OCI-LY1 (cell line): ENCODE measurements at regions not wholly inside any gene's neighbourhood (a gene's known extent, or its start where the extent isn't known, plus 50 kb on each side); places are given as distances from the start of the nearest gene placed in this dataset.
"Not testable (repeated sequence)": the region's sequence is repeated elsewhere in the genome, so short reads cannot be mapped to it uniquely, and the experiment has no call there.

Experiments
- H2AFZ ChIP-seq: fragments of 200-600 bp; sonication (generic), shearing (Covaris generic); 2 replicates; pipeline ENCODE4 v1.6.0; 2014; ENCODE audit warnings: antibody characterized with exemption, mild to moderate bottlenecking, low read length
- H3F3A ChIP-seq: fragments of 200-600 bp; sonication (generic), shearing (Covaris generic); 2 replicates; pipeline ENCODE4 v1.6.0; 2014; ENCODE audit warnings: mild to moderate bottlenecking, antibody characterized with exemption, low read length, moderate library complexity; ENCODE audit not compliant: insufficient read depth
- H3K27ac ChIP-seq: fragments of 200-600 bp; sonication (generic); 2 replicates; pipeline ENCODE4 v1.5.1; 2014; ENCODE audit warnings: low read length, mixed run types, mild to moderate bottlenecking, low read depth; ENCODE audit not compliant: poor library complexity, severe bottlenecking
- H3K27me3 ChIP-seq: fragments of 200-600 bp; sonication (generic); 2 replicates; pipeline ENCODE4 v1.6.0; 2014; ENCODE audit warnings: antibody characterized with exemption, mild to moderate bottlenecking, low read length, moderate library complexity; ENCODE audit not compliant: insufficient read depth
- H3K36me3 ChIP-seq: fragments of 200-600 bp; sonication (generic); 2 replicates; pipeline ENCODE4 v1.6.1; 2014; ENCODE audit warnings: mild to moderate bottlenecking, antibody characterized with exemption, low read length, moderate library complexity, mixed read lengths; ENCODE audit not compliant: insufficient read depth
- H3K4me1 ChIP-seq: fragments of 200-600 bp; sonication (generic); 2 replicates; pipeline ENCODE4 v1.5.1; 2014; ENCODE audit warnings: mild to moderate bottlenecking, low read length, moderate library complexity; ENCODE audit not compliant: insufficient read depth, severe bottlenecking
- H3K4me2 ChIP-seq: fragments of 200-600 bp; sonication (generic), shearing (Covaris generic); 2 replicates; pipeline ENCODE4 v1.6.1; 2014; ENCODE audit warnings: low read length
- H3K4me3 ChIP-seq: fragments of 200-600 bp; sonication (generic); 2 replicates; pipeline ENCODE4 v1.5.1; 2014; ENCODE audit warnings: low read length, low read depth, mild to moderate bottlenecking, mixed read lengths; ENCODE audit not compliant: poor library complexity, severe bottlenecking
- H3K79me2 ChIP-seq: fragments of 200-600 bp; shearing (Covaris generic); 2 replicates; pipeline ENCODE4 v1.6.1; 2016; ENCODE audit warnings: mixed run types, low read length, mixed read lengths; ENCODE audit not compliant: insufficient read depth
- H3K9ac ChIP-seq: fragments of 200-600 bp; sonication (generic), shearing (Covaris generic); 2 replicates; pipeline ENCODE4 v1.6.1; 2014; ENCODE audit warnings: mild to moderate bottlenecking, low read length, mixed read lengths
- H3K9me2 ChIP-seq: fragments of 200-600 bp; sonication (generic), shearing (Covaris generic); 2 replicates; pipeline ENCODE4 v1.6.1; 2014; ENCODE audit warnings: low read depth, mild to moderate bottlenecking, low read length, mixed read lengths
- H3K9me3 ChIP-seq: fragments of 200-600 bp; shearing (Covaris generic); 2 replicates; pipeline ENCODE4 v1.6.1; 2014; ENCODE audit warnings: low read length, mixed read lengths
- H4K20me1 ChIP-seq: fragments of 200-600 bp; sonication (generic), shearing (Covaris generic); 2 replicates; pipeline ENCODE4 v1.6.0; 2016; ENCODE audit warnings: mild to moderate bottlenecking, low read length; ENCODE audit not compliant: insufficient read depth
- EZH2 ChIP-seq: fragments of 200-600 bp; sonication (generic), shearing (Covaris generic); IDR thresholded peaks from 2 replicates; pipeline ENCODE4 v1.8.0; 2017; ENCODE audit warnings: borderline replicate concordance, mixed run types, mild to moderate bottlenecking, antibody characterized with exemption, low read length, moderate library complexity, mixed read lengths

GRCh38 chr17:30686538-30687479 is 137.7 kb downstream of the CRLF3 start:
- not testable (repeated sequence) for H3K9me3 ChIP-seq, H3K4me3 ChIP-seq, H3K9ac ChIP-seq, H2AFZ ChIP-seq, H3K79me2 ChIP-seq, H3K27me3 ChIP-seq, H3K27ac ChIP-seq, H3F3A ChIP-seq, H3K36me3 ChIP-seq, H3K4me1 ChIP-seq, H4K20me1 ChIP-seq, H3K9me2 ChIP-seq, H3K4me2 ChIP-seq

GRCh38 chr17:30682280-30682679 is 142.2 kb downstream of the CRLF3 start:
- H3K79me2 ChIP-seq, H3K36me3 ChIP-seq, H3K9me2 ChIP-seq, H3K9me3 ChIP-seq, H3K4me3 ChIP-seq, H2AFZ ChIP-seq, H3K9ac ChIP-seq, H3K4me1 ChIP-seq, H3K4me2 ChIP-seq, H3K27me3 ChIP-seq, H3K27ac ChIP-seq, H3F3A ChIP-seq, H4K20me1 ChIP-seq: not testable (repeated sequence)

GRCh38 chr17:30680681-30681080 is 143.8 kb downstream of the CRLF3 start:
- H3K9me2 ChIP-seq, H3K9me3 ChIP-seq, H3K79me2 ChIP-seq, H3K4me3 ChIP-seq, H3K27ac ChIP-seq, H3F3A ChIP-seq, H3K36me3 ChIP-seq, H3K4me2 ChIP-seq, H3K9ac ChIP-seq, H4K20me1 ChIP-seq, H3K4me1 ChIP-seq, H2AFZ ChIP-seq, H3K27me3 ChIP-seq: not testable (repeated sequence)

GRCh38 chr17:30677550-30678249 is 146.8 kb downstream of the CRLF3 start:
- TF ChIP-seq EZH2, result no peak
- no peaks in the 10 kb centered on the region for H3K4me1 ChIP-seq

GRCh38 chr17:30675777-30676492 is 148.6 kb downstream of the CRLF3 start:
- H3K4me2 ChIP-seq, H3K79me2 ChIP-seq, H4K20me1 ChIP-seq, H3K9me3 ChIP-seq, H3K9me2 ChIP-seq, H2AFZ ChIP-seq, H3K9ac ChIP-seq, H3F3A ChIP-seq, H3K27me3 ChIP-seq, H3K4me1 ChIP-seq, H3K36me3 ChIP-seq, H3K4me3 ChIP-seq, H3K27ac ChIP-seq: not testable (repeated sequence)

More at GRCh38 chr17:30677550-30678249, 146.8 kb downstream of the CRLF3 start:
- no peaks in the 10 kb centered on the region for H3K36me3 ChIP-seq
- H2AFZ ChIP-seq, result no peak overlapping the region
- no peaks in the 10 kb centered on the region for H3K9me3 ChIP-seq
- H3K4me2 ChIP-seq, result no peak overlapping the region
- H3K4me3 ChIP-seq, result no peak overlapping the region
- H3K9ac ChIP-seq, result no peak overlapping the region
- no peaks in the 10 kb centered on the region for H4K20me1 ChIP-seq
- no peaks in the 10 kb centered on the region for H3K79me2 ChIP-seq
- no peaks in the 10 kb centered on the region for H3F3A ChIP-seq
- no peak overlapping the region for H3K27ac ChIP-seq
- H3K9me2 ChIP-seq, result no peaks in the 10 kb centered on the region
- peaks cover 3% of the 10 kb centered on the region; the same call in 1 of the 2 replicates for H3K27me3 ChIP-seq

GRCh38 chr17:30669217-30669649 is 155.3 kb downstream of the CRLF3 start:
- H3K9me2 ChIP-seq, H3K9me3 ChIP-seq, H3K4me2 ChIP-seq, H3K4me3 ChIP-seq, H3K36me3 ChIP-seq, H3F3A ChIP-seq, H4K20me1 ChIP-seq, H2AFZ ChIP-seq, H3K27me3 ChIP-seq, H3K9ac ChIP-seq, H3K27ac ChIP-seq, H3K4me1 ChIP-seq, H3K79me2 ChIP-seq: not testable (repeated sequence)
